HFF-Myc (cell line): ENCODE measurements at regions not wholly inside any gene's neighbourhood (a gene's known extent, or its start where the extent isn't known, plus 50 kb on each side); places are given as distances from the start of the nearest gene placed in this dataset.

Experiments used
- DNase-seq: peaks from one replicate; pipeline ENCODE4 v3.0.0-alpha.2; 2011; ENCODE audit warnings: low read depth; ENCODE audit errors: extremely low read depth
- H3K4me3 ChIP-seq: replicated peaks from 2 replicates; pipeline ENCODE4 v1.5.1; 2011; ENCODE audit warnings: low read depth, mild to moderate bottlenecking, control low read depth, low read length
- CTCF ChIP-seq: IDR thresholded peaks from 2 replicates; pipeline ENCODE4 v1.5.1; 2012; ENCODE audit warnings: mild to moderate bottlenecking, low read depth, low read length, control low read depth; ENCODE audit errors: missing control alignments

GRCh38 chr10:44284198-44285084, 100.5 kb downstream of the CXCL12 start:
- no peak for TF ChIP-seq CTCF
- no peak for DNase-seq
- no peak overlapping the region for H3K4me3 ChIP-seq

GRCh38 chr10:44282626-44283300, 102.1 kb downstream of the CXCL12 start:
- DNase-seq: no peak

GRCh38 chr10:44281662-44282061, 103.2 kb downstream of the CXCL12 start:
- no peak for TF ChIP-seq CTCF
- DNase-seq: no peak
- H3K4me3 ChIP-seq: no peak overlapping the region

More at GRCh38 chr10:44282626-44283300, 102.1 kb downstream of the CXCL12 start:
- H3K4me3 ChIP-seq: no peak overlapping the region
- TF ChIP-seq CTCF: no peak

GRCh38 chr10:44281089-44281613, 103.7 kb downstream of the CXCL12 start:
- no peak overlapping the region for H3K4me3 ChIP-seq
- no peak for TF ChIP-seq CTCF
- no peak for DNase-seq

- H3K4me3 ChIP-seq: no peak overlapping the region
- no peak for TF ChIP-seq CTCF
- no peak for DNase-seq
These were observed 104.5 kb downstream of the CXCL12 start for GRCh38 chr10:44280226-44281014.

- DNase-seq: no peak
- no peak overlapping the region for H3K4me3 ChIP-seq
- TF ChIP-seq CTCF: no peak
These were observed 105.3 kb downstream of the CXCL12 start for GRCh38 chr10:44279426-44280126.
